ENCODE measurements at regions not wholly inside any gene's neighbourhood (a gene's known extent, or its start where the extent isn't known, plus 50 kb on each side); places are given as distances from the start of the nearest gene placed in this dataset.
A peak's percentile ranks its signal among the peaks of the same experiment; 100 is the strongest.
"Not testable (repeated sequence)": the region's sequence is repeated elsewhere in the genome, so short reads cannot be mapped to it uniquely, and the experiment has no call there.

GRCh38 chr6:79150733-79151132, 72.7 kb upstream of the PHIP start:
- Mint-ChIP-seq H3K4me3 (no peak overlapping the region), H3K9me3 (no peaks in the 10 kb centered on the region), H3K36me3 (no peaks in the 10 kb centered on the region), H3K4me1 (no peaks in the 10 kb centered on the region), H3K27ac (no peak overlapping the region)
- ATAC-seq (no peak), DNase-seq (ENCODE audit: low spot score in 2 of 2) (no peak)

GRCh38 chr6:79149884-79150283, 71.8 kb upstream of the PHIP start:
- no peak overlapping the region for H3K27ac Mint-ChIP-seq
- H3K36me3 Mint-ChIP-seq, result no peaks in the 10 kb centered on the region
- no peak for ATAC-seq
- H3K4me1 Mint-ChIP-seq, result no peaks in the 10 kb centered on the region
- H3K4me3 Mint-ChIP-seq, result no peak overlapping the region
- DNase-seq (ENCODE audit: low spot score in 2 of 2), result no peak
- H3K9me3 Mint-ChIP-seq, result no peaks in the 10 kb centered on the region

GRCh38 chr6:79146421-79146820, 68.4 kb upstream of the PHIP start:
- no peak for DNase-seq (ENCODE audit: low spot score in 2 of 2)
- no peak overlapping the region for H3K4me3 Mint-ChIP-seq
- no peak overlapping the region for H3K27ac Mint-ChIP-seq
- no peak for ATAC-seq
- H3K4me1 Mint-ChIP-seq, result no peaks in the 10 kb centered on the region
- H3K9me3 Mint-ChIP-seq, result no peaks in the 10 kb centered on the region
- H3K36me3 Mint-ChIP-seq, result no peaks in the 10 kb centered on the region

GRCh38 chr6:79145301-79145700, 67.2 kb upstream of the PHIP start:
- no peak overlapping the region for H3K27ac Mint-ChIP-seq
- ATAC-seq (peak; percentile 39), DNase-seq (ENCODE audit: low spot score in 2 of 2) (no peak)
- H3K4me1 Mint-ChIP-seq, result no peaks in the 10 kb centered on the region
- no peak overlapping the region for H3K4me3 Mint-ChIP-seq
- H3K9me3 Mint-ChIP-seq, result no peaks in the 10 kb centered on the region
- no peaks in the 10 kb centered on the region for H3K36me3 Mint-ChIP-seq

GRCh38 chr6:79143320-79143898, 65.4 kb upstream of the PHIP start:
- Mint-ChIP-seq H3K36me3 (no peaks in the 10 kb centered on the region), H3K27ac (no peak overlapping the region), H3K9me3 (no peaks in the 10 kb centered on the region), H3K4me3 (no peak overlapping the region), H3K4me1 (no peaks in the 10 kb centered on the region)
- DNase-seq (ENCODE audit: low spot score in 2 of 2) (no peak), ATAC-seq (no peak)

GRCh38 chr6:79138146-79138545, 60.1 kb upstream of the PHIP start:
- H3K4me1 Mint-ChIP-seq, result no peaks in the 10 kb centered on the region
- no peak overlapping the region for H3K27ac Mint-ChIP-seq
- H3K4me3 Mint-ChIP-seq, result no peak overlapping the region
- ATAC-seq (no peak), DNase-seq (ENCODE audit: low spot score in 2 of 2) (no peak)
- H3K36me3 Mint-ChIP-seq, result no peaks in the 10 kb centered on the region
- H3K9me3 Mint-ChIP-seq, result peaks cover 11% of the 10 kb centered on the region

- no peak overlapping the region for H3K4me3 Mint-ChIP-seq
- H3K36me3 Mint-ChIP-seq, result no peaks in the 10 kb centered on the region
- ATAC-seq, result no peak
- H3K27ac Mint-ChIP-seq, result no peak overlapping the region
- H3K4me1 Mint-ChIP-seq, result no peaks in the 10 kb centered on the region
- H3K9me3 Mint-ChIP-seq, result peaks cover 11% of the 10 kb centered on the region
- DNase-seq (ENCODE audit: low spot score in 2 of 2), result no peak
Observed at GRCh38 chr6:79137671-79138070, 59.6 kb upstream of the PHIP start.

- peaks cover 11% of the 10 kb centered on the region for H3K9me3 Mint-ChIP-seq
- ATAC-seq (no peak), DNase-seq (ENCODE audit: low spot score in 2 of 2) (no peak)
- no peaks in the 10 kb centered on the region for H3K4me1 Mint-ChIP-seq
- no peak overlapping the region for H3K4me3 Mint-ChIP-seq
- H3K27ac Mint-ChIP-seq, result no peak overlapping the region
- no peaks in the 10 kb centered on the region for H3K36me3 Mint-ChIP-seq
Observed at GRCh38 chr6:79135973-79136470, 58.0 kb upstream of the PHIP start.

GRCh38 chr6:79134699-79135474, 56.8 kb upstream of the PHIP start:
- Mint-ChIP-seq H3K36me3 (no peaks in the 10 kb centered on the region), H3K9me3 (peaks cover 11% of the 10 kb centered on the region), H3K4me1 (no peaks in the 10 kb centered on the region), H3K27ac (no peak overlapping the region), H3K4me3 (no peak overlapping the region)
- no peak for DNase-seq (ENCODE audit: low spot score in 2 of 2)
- ATAC-seq, result no peak

- ATAC-seq (no peak), DNase-seq (ENCODE audit: low spot score in 2 of 2) (no peak)
- H3K36me3 Mint-ChIP-seq, result no peaks in the 10 kb centered on the region
- no peaks in the 10 kb centered on the region for H3K4me1 Mint-ChIP-seq
- no peak overlapping the region for H3K4me3 Mint-ChIP-seq
- H3K27ac Mint-ChIP-seq, result no peak overlapping the region
- peaks cover 11% of the 10 kb centered on the region for H3K9me3 Mint-ChIP-seq
Observed at GRCh38 chr6:79133173-79133572, 55.1 kb upstream of the PHIP start.

GRCh38 chr6:79131220-79131619, 53.2 kb upstream of the PHIP start:
- H3K36me3 Mint-ChIP-seq; H3K9me3 Mint-ChIP-seq; H3K27ac Mint-ChIP-seq; DNase-seq (ENCODE audit: low spot score in 2 of 2); ATAC-seq; H3K4me3 Mint-ChIP-seq; H3K4me1 Mint-ChIP-seq: not testable (repeated sequence)

All from stimulated activated effector memory CD8-positive, alpha-beta T cell treated with anti-CD3 and anti-CD28 coated beads, Interleukin-12 subunit alpha, Interleukin-12 subunit beta, amount 100 ng/mL, for 72 hours (primary cell).